Transverse colon (tissue), 4 donors: ENCODE measurements at regions not wholly inside any gene's neighbourhood (a gene's known extent, or its start where the extent isn't known, plus 50 kb on each side); places are given as distances from the start of the nearest gene placed in this dataset.

Experiments used
- DNase-seq: peaks from one replicate; pipeline ENCODE4 v3.0.0-alpha.2; 2019
- H3K27ac ChIP-seq, 4 donors: fragments of 200-600 bp; sonication (generic); 2 replicates each; pipeline ENCODE4 v1.5.1; 2016 to 2018; ENCODE audit warnings: inconsistent platforms in 4 of 4
- H3K27me3 ChIP-seq: fragments of 200-600 bp; sonication (generic); 2 replicates; pipeline ENCODE4 v1.5.1; 2017; ENCODE audit warnings: inconsistent platforms
- H3K36me3 ChIP-seq, 4 donors: fragments of 200-600 bp; sonication (generic); 2 replicates each; pipeline ENCODE4 v1.5.1; 2017 to 2019; ENCODE audit warnings: inconsistent platforms in 4 of 4
- H3K4me1 ChIP-seq, 4 donors: fragments of 200-600 bp; sonication (generic); 2 replicates each; pipeline ENCODE4 v1.5.1; 2017 to 2020; ENCODE audit warnings: inconsistent platforms in 4 of 4
- H3K4me3 ChIP-seq, 4 donors: fragments of 200-600 bp; sonication (generic); 1 replicate in 1 of 4; 2 replicates in 3 of 4; pipeline versions ENCODE4 v1.5.1 to v1.6.1; 2017 to 2019; ENCODE audit warnings: inconsistent platforms in 4 of 4
- H3K9me3 ChIP-seq, 2 donors: fragments of 200-600 bp; sonication (generic); 2 replicates each; pipeline ENCODE4 v1.5.1; 2017 to 2019; ENCODE audit warnings: inconsistent platforms in 2 of 2
- CTCF ChIP-seq, 5 experiments: fragments of 200-600 bp in 3 of 5; fragments of 450-650 bp in 2 of 5; sonication (generic) in 3 of 5; IDR thresholded peaks; 1 replicate in 2 of 5; 2 replicates in 3 of 5; pipeline ENCODE4 v1.5.1; 2016 to 2017; ENCODE audit warnings: antibody characterized with exemption in 5 of 5, inconsistent platforms in 3 of 5, mild to moderate bottlenecking in 2 of 5, moderate library complexity in 1 of 5
- EP300 ChIP-seq: sonication (generic); formaldehyde crosslinking; IDR thresholded peaks from one replicate; pipeline ENCODE4 v1.6.1; 2017; ENCODE audit warnings: antibody characterized with exemption, low read depth
- POLR2A ChIP-seq: fragments of 450-650 bp; IDR thresholded peaks from one replicate; pipeline ENCODE4 v1.6.1; 2016; ENCODE audit warnings: antibody characterized with exemption, mild to moderate bottlenecking, moderate library complexity
- POLR2AphosphoS5 ChIP-seq, 3 donors: sonication (generic); formaldehyde crosslinking; IDR thresholded peaks; one replicate each; pipeline ENCODE4 v1.6.1; 2016; ENCODE audit warnings: antibody characterized with exemption in 3 of 3
- WGBS, 2 donors: methylation state at CpG; one replicate each; pipeline ENCODE4 v1.1.5; 2018; ENCODE audit warnings: low coverage in 1 of 2; 5-methylcytosine and 5-hydroxymethylcytosine counted together
- in situ Hi-C, 4 donors: fragments of 200-750 bp; cut with MboI; loops; one replicate each; pipeline versions ENCODE4 v1.15.0 to v1.15.1; 2017; ENCODE audit warnings: low sequenced_read_pairs in 3 of 4, low pct_ligation_motif_present in 1 of 4, low pct_unique_long_range_greater_than_20kb in 1 of 4
- intact Hi-C: fragments of 100-400 bp; cut with DNase I; formaldehyde crosslinking; loops from one replicate; pipeline ENCODE4 v1.15.1; 2023; ENCODE audit warnings: low total_unique reads

- peaks cover 4% of the 10 kb centered on the region for H3K27me3 ChIP-seq
- no peaks in the 10 kb centered on the region for H3K9me3 ChIP-seq
- WGBS, 2 donors: 70 to 79% methylated on average over 5 of the region's 5 CpGs
- no peak for TF ChIP-seq CTCF (IDR thresholded peaks at IDR 0.05)
- no peak for TF ChIP-seq POLR2AphosphoS5 (IDR thresholded peaks at IDR 0.05)
- no peak for TF ChIP-seq EP300
- no peak for TF ChIP-seq POLR2A
- intact Hi-C loops (no loop called here), in situ Hi-C loops (no loop called here)
- no peak overlapping the region for H3K27ac ChIP-seq
- H3K4me1 ChIP-seq: no peaks in the 10 kb centered on the region
- H3K36me3 ChIP-seq: no peaks in the 10 kb centered on the region
- no peak for DNase-seq
- H3K4me3 ChIP-seq: no peak overlapping the region
These were observed 241.9 kb upstream of the MOCS1 start for GRCh38 chr6:40176152-40176551.

- no peak overlapping the region for H3K4me3 ChIP-seq
- H3K4me1 ChIP-seq: no peaks in the 10 kb centered on the region
- TF ChIP-seq EP300 (no peak), CTCF (IDR thresholded peaks at IDR 0.05) (no peak), POLR2AphosphoS5 (IDR thresholded peaks at IDR 0.05) (no peak), POLR2A (no peak)
- intact Hi-C loops (no loop called here), in situ Hi-C loops (no loop called here)
- WGBS, 2 donors: 90 to 92% methylated on average over 2 to 3 of the region's 3 CpGs
- H3K27ac ChIP-seq: no peak overlapping the region
- DNase-seq: no peak
- no peaks in the 10 kb centered on the region for H3K36me3 ChIP-seq
- peaks cover 7% of the 10 kb centered on the region for H3K27me3 ChIP-seq
- no peaks in the 10 kb centered on the region for H3K9me3 ChIP-seq
These were observed 238.0 kb upstream of the MOCS1 start for GRCh38 chr6:40172272-40172671.

GRCh38 chr6:40171343-40171742, 237.1 kb upstream of the MOCS1 start:
- no peak for DNase-seq
- intact Hi-C loops: no loop called here
- H3K4me3 ChIP-seq: no peak overlapping the region
- peaks cover 7% of the 10 kb centered on the region for H3K27me3 ChIP-seq
- H3K36me3 ChIP-seq: no peaks in the 10 kb centered on the region
- TF ChIP-seq EP300: no peak
- no peak for TF ChIP-seq POLR2A
- TF ChIP-seq CTCF (IDR thresholded peaks at IDR 0.05): no peak
- TF ChIP-seq POLR2AphosphoS5 (IDR thresholded peaks at IDR 0.05): no peak
- no peak overlapping the region for H3K27ac ChIP-seq
- 64% methylated on average over 1 of the region's 1 CpG; no CpG with 5 or more reads in 1 of the 2 donors for WGBS, 2 donors
- no peaks in the 10 kb centered on the region for H3K4me1 ChIP-seq
- in situ Hi-C loops: no loop called here
- no peaks in the 10 kb centered on the region for H3K9me3 ChIP-seq

- no peaks in the 10 kb centered on the region for H3K4me1 ChIP-seq
- peaks cover 4% of the 10 kb centered on the region for H3K27me3 ChIP-seq
- no peak overlapping the region for H3K27ac ChIP-seq
- intact Hi-C loops: no loop called here
- TF ChIP-seq POLR2AphosphoS5 (IDR thresholded peaks at IDR 0.05) (no peak), CTCF (IDR thresholded peaks at IDR 0.05) (no peak), POLR2A (no peak), EP300 (no peak)
- no peaks in the 10 kb centered on the region for H3K9me3 ChIP-seq
- 55 to 61% methylated on average over 2 of the region's 2 CpGs for WGBS, 2 donors
- H3K36me3 ChIP-seq: no peaks in the 10 kb centered on the region
- no peak overlapping the region for H3K4me3 ChIP-seq
- DNase-seq: no peak
- in situ Hi-C loops: no loop called here
These were observed 236.6 kb upstream of the MOCS1 start for GRCh38 chr6:40170856-40171255.
